ENCODE measurements at regions not wholly inside any gene's neighbourhood (a gene's known extent, or its start where the extent isn't known, plus 50 kb on each side); places are given as distances from the start of the nearest gene placed in this dataset.

- TF ChIP-seq, protein P1, sequence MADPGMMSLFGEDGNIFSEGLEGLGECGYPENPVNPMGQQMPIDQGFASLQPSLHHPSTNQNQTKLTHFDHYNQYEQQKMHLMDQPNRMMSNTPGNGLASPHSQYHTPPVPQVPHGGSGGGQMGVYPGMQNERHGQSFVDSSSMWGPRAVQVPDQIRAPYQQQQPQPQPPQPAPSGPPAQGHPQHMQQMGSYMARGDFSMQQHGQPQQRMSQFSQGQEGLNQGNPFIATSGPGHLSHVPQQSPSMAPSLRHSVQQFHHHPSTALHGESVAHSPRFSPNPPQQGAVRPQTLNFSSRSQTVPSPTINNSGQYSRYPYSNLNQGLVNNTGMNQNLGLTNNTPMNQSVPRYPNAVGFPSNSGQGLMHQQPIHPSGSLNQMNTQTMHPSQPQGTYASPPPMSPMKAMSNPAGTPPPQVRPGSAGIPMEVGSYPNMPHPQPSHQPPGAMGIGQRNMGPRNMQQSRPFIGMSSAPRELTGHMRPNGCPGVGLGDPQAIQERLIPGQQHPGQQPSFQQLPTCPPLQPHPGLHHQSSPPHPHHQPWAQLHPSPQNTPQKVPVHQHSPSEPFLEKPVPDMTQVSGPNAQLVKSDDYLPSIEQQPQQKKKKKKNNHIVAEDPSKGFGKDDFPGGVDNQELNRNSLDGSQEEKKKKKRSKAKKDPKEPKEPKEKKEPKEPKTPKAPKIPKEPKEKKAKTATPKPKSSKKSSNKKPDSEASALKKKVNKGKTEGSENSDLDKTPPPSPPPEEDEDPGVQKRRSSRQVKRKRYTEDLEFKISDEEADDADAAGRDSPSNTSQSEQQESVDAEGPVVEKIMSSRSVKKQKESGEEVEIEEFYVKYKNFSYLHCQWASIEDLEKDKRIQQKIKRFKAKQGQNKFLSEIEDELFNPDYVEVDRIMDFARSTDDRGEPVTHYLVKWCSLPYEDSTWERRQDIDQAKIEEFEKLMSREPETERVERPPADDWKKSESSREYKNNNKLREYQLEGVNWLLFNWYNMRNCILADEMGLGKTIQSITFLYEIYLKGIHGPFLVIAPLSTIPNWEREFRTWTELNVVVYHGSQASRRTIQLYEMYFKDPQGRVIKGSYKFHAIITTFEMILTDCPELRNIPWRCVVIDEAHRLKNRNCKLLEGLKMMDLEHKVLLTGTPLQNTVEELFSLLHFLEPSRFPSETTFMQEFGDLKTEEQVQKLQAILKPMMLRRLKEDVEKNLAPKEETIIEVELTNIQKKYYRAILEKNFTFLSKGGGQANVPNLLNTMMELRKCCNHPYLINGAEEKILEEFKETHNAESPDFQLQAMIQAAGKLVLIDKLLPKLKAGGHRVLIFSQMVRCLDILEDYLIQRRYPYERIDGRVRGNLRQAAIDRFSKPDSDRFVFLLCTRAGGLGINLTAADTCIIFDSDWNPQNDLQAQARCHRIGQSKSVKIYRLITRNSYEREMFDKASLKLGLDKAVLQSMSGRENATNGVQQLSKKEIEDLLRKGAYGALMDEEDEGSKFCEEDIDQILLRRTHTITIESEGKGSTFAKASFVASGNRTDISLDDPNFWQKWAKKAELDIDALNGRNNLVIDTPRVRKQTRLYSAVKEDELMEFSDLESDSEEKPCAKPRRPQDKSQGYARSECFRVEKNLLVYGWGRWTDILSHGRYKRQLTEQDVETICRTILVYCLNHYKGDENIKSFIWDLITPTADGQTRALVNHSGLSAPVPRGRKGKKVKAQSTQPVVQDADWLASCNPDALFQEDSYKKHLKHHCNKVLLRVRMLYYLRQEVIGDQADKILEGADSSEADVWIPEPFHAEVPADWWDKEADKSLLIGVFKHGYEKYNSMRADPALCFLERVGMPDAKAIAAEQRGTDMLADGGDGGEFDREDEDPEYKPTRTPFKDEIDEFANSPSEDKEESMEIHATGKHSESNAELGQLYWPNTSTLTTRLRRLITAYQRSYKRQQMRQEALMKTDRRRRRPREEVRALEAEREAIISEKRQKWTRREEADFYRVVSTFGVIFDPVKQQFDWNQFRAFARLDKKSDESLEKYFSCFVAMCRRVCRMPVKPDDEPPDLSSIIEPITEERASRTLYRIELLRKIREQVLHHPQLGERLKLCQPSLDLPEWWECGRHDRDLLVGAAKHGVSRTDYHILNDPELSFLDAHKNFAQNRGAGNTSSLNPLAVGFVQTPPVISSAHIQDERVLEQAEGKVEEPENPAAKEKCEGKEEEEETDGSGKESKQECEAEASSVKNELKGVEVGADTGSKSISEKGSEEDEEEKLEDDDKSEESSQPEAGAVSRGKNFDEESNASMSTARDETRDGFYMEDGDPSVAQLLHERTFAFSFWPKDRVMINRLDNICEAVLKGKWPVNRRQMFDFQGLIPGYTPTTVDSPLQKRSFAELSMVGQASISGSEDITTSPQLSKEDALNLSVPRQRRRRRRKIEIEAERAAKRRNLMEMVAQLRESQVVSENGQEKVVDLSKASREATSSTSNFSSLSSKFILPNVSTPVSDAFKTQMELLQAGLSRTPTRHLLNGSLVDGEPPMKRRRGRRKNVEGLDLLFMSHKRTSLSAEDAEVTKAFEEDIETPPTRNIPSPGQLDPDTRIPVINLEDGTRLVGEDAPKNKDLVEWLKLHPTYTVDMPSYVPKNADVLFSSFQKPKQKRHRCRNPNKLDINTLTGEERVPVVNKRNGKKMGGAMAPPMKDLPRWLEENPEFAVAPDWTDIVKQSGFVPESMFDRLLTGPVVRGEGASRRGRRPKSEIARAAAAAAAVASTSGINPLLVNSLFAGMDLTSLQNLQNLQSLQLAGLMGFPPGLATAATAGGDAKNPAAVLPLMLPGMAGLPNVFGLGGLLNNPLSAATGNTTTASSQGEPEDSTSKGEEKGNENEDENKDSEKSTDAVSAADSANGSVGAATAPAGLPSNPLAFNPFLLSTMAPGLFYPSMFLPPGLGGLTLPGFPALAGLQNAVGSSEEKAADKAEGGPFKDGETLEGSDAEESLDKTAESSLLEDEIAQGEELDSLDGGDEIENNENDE (IDR thresholded peaks at IDR 0.05; ENCODE audit: insufficient replicate concordance, low read length), result no peak
- TF ChIP-seq EP300 (IDR thresholded peaks at IDR 0.05; ENCODE audit: borderline replicate concordance in 1 of 2, low read depth in 2 of 2, low read length in 2 of 2), result no peak
- no peak for TF ChIP-seq KDM1A (IDR thresholded peaks at IDR 0.05; ENCODE audit: borderline replicate concordance, low read length)
- TF ChIP-seq JUN (IDR thresholded peaks at IDR 0.05; ENCODE audit: low read depth, low read length), result no peak
- no peak for TF ChIP-seq ATF2 (IDR thresholded peaks at IDR 0.05; ENCODE audit: low read length)
- TF ChIP-seq RBBP5 (IDR thresholded peaks at IDR 0.05; ENCODE audit: borderline replicate concordance, low read depth, low read length), result no peak
- no peak for TF ChIP-seq SRF (IDR thresholded peaks at IDR 0.05; ENCODE audit: low read depth, low read length)
- TF ChIP-seq TEAD4 (IDR thresholded peaks at IDR 0.05; ENCODE audit: low read depth, low read length), result no peak
- TF ChIP-seq MAFK (IDR thresholded peaks at IDR 0.05; ENCODE audit: low read depth, low read length), result no peak
- no peak for TF ChIP-seq BRCA1 (IDR thresholded peaks at IDR 0.05; ENCODE audit: low read depth, low read length)
These were observed 383.7 kb upstream of the MAGEB18 start (continued) for GRCh38 chrX:25754399-25754798.
